Body of pancreas (tissue), 4 donors: ENCODE measurements at regions not wholly inside any gene's neighbourhood (a gene's known extent, or its start where the extent isn't known, plus 50 kb on each side); places are given as distances from the start of the nearest gene placed in this dataset.
"Not testable (repeated sequence)": the region's sequence is repeated elsewhere in the genome, so short reads cannot be mapped to it uniquely, and the experiment has no call there.

ENCODE experiments used
- CTCF ChIP-seq, 7 experiments: fragments of 450-650 bp in 4 of 7; fragments of 200-600 bp in 3 of 7; sonication (generic) in 3 of 7; IDR thresholded peaks; one replicate each; pipeline ENCODE4 v1.5.1; 2016 to 2019; ENCODE audit warnings: antibody characterized with exemption in 7 of 7
- POLR2A ChIP-seq, 3 donors: fragments of 450-650 bp; IDR thresholded peaks; one replicate each; pipeline ENCODE4 v1.6.1; 2016; ENCODE audit warnings: antibody characterized with exemption in 3 of 3, mild to moderate bottlenecking in 2 of 3

- TF ChIP-seq CTCF, POLR2A (IDR thresholded peaks at IDR 0.05): not testable (repeated sequence)
These were observed 125.8 kb upstream of the NBPF11 start for GRCh38 chr1:148277865-148278279.
